ENCODE measurements at regions not wholly inside any gene's neighbourhood (a gene's known extent, or its start where the extent isn't known, plus 50 kb on each side); places are given as distances from the start of the nearest gene placed in this dataset.
"Not testable (repeated sequence)": the region's sequence is repeated elsewhere in the genome, so short reads cannot be mapped to it uniquely, and the experiment has no call there.

DNA sequence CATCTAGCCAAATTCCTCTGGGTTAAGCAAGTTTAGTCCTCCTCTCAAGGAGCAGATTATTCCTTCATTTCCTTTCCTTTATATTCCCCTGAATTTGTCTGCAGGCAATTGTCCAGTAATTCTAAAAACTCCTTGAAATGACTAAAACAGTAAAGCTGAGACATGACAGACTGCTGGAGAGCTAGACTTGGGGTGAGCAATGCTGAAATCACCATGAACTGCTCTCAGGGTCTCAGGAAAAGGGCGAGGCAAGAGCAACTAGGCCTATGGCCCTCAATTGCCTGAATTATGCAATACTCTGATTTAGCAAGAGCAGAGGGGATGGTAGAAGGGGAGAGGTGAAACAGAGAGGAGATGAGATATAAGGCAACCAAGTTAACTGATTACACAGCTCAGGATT is 172.9 kb upstream of the NREP start:
- WGBS, 10 experiments, result 14 to 100% (median 69%) methylated on average over 1 of the region's 1 CpG; no CpG with 5 or more reads in 4 of the 10 experiments
- peak in 5 of 8 experiments; percentile 28 to 79 (median 41) for ATAC-seq (replicated peaks in 6 of 8)
- Histone ChIP-seq H3K27ac (no peak overlapping the region), H3K4me1 (replicated peaks in 1 of 2) (no peaks in the 10 kb centered on the region), H3K4me3 (no peak overlapping the region)
- in situ Hi-C loops (cut with MboI; ENCODE audit: low pct_unique_long_range_greater_than_20kb in 2 of 9, low sequenced_read_pairs in 9 of 9, unreplicated experiment in 9 of 9), result no loop called here

DNA sequence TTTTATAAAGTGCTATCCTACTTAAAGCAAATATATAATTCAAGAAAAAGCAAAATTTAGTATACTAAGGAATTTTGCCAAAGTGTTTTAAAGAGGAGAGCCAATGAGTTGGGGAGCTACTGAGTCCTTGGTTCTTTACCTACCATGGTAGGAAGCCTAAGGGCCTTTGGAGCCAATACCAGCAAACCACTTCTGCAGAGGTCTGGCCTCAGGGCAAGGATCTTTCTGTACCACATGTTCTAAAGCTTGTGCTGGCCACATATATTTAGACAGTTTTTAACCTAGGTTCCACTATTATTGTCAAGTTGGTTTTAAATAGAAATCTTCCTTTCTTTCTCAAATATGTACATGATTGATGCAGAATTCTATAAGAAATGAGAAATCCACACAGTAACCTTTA is 172.3 kb upstream of the NREP start:
- Histone ChIP-seq H3K4me1 (replicated peaks in 1 of 2) (no peaks in the 10 kb centered on the region), H3K27ac (no peak overlapping the region), H3K4me3 (no peak overlapping the region)
- no peak for ATAC-seq (replicated peaks in 6 of 8)
- in situ Hi-C loops (cut with MboI; ENCODE audit: low pct_unique_long_range_greater_than_20kb in 2 of 9, low sequenced_read_pairs in 9 of 9, unreplicated experiment in 9 of 9), result no loop called here

DNA sequence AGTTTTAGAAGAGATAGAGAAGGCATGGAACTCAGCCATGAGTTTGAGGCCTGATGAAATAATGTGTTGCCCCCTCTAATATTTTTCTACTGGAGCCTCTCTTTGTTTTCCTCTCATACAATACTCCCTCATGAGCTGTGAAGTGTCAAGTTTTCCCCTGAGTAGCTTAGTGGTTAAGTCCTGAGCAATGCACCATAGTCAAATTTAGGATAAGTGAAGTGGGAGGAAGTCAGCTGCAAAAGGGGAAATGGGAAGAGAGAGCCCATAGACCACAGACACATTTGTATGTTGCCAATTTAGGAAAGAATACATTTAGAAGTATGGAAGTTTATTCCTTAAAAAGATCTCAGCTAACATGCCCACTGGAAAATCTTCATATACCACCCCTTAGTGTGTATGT is 171.5 kb upstream of the NREP start:
- Histone ChIP-seq H3K27ac (no peak overlapping the region), H3K4me3 (no peak overlapping the region), H3K4me1 (replicated peaks in 1 of 2) (no peaks in the 10 kb centered on the region)
- no peak for ATAC-seq (replicated peaks in 6 of 8)
- in situ Hi-C loops (cut with MboI; ENCODE audit: low pct_unique_long_range_greater_than_20kb in 2 of 9, low sequenced_read_pairs in 9 of 9, unreplicated experiment in 9 of 9), result no loop called here

DNA sequence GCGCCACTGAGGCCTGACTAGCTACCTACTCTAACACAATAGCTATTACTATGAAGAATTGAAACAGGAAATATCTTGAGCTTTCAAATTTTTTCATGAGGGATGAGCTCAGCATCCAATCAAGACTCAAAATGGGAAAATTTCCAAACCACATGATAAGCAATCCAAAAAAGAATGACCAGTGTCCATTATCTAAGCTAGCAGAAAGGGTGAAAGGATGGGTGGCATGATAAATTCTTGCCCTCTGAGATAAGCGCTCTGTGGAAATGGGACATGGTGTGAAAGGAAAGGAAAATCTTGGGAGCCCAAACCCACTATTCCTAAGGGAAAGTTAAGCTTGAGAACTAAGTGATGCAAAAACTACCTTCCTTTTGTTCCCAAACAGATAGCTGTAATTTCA is 170.2 kb upstream of the NREP start:
- in situ Hi-C loops (cut with MboI; ENCODE audit: low pct_unique_long_range_greater_than_20kb in 2 of 9, low sequenced_read_pairs in 9 of 9, unreplicated experiment in 9 of 9), result no loop called here
- no peak for ATAC-seq (replicated peaks in 6 of 8)
- Histone ChIP-seq H3K27ac (no peak overlapping the region), H3K4me1 (replicated peaks in 1 of 2) (no peaks in the 10 kb centered on the region), H3K4me3 (no peak overlapping the region)
- 67 to 100% (median 89%) methylated on average over 1 to 2 of the region's 2 CpGs; no CpG with 5 or more reads in 3 of the 10 experiments for WGBS, 10 experiments

DNA sequence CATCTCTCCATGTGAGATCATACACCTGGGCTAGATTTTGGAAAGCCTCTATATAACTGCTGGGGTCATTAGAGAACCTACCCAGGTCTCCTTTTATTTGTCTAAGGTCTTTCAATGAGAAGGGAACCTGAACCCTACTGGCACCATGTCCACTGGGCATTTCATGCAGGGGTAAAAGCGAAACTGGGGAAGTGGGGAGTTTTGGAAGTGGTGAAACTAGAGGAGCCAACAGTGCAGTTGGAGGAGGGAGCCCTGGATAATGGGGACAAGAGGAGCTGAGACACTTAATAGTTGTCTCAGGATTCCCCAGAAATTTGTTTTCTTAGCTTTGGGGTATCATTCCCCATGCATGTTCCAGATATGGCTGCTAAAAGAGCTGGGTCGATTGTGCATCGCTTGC is 169.0 kb upstream of the NREP start:
- Histone ChIP-seq H3K4me1 (replicated peaks in 1 of 2) (no peaks in the 10 kb centered on the region), H3K4me3 (no peak overlapping the region), H3K27ac (no peak overlapping the region)
- ATAC-seq (replicated peaks in 6 of 8), result no peak
- WGBS, 10 experiments, result 83 to 100% (median 91%) methylated on average over 2 to 3 of the region's 3 CpGs; no CpG with 5 or more reads in 4 of the 10 experiments
- in situ Hi-C loops (cut with MboI; ENCODE audit: low pct_unique_long_range_greater_than_20kb in 2 of 9, low sequenced_read_pairs in 9 of 9, unreplicated experiment in 9 of 9), result no loop called here

DNA sequence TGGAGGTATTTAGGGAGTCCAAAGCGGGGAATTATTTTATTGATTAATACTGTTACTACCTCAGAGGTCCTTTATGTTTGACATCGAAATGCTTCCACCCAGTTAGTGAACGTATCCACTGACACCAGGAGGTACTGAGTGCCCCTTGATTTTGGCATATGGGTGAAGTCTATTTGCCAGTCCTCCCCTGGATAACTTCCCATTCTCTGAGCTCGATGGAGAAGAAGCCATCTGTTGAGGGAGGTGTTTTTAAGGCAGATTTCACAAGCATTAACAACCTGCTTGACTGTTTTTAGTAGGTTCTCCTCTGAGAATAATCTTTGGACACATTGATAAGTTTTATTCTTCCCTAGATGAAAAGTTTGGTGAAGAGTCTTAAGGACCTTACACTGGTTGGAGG is 165.3 kb upstream of the NREP start:
- no peak for ATAC-seq (replicated peaks in 6 of 8)
- no peak overlapping the region for H3K27ac ChIP-seq
- H3K4me1 ChIP-seq (replicated peaks in 1 of 2), result peaks cover 0 to 5% of the 10 kb centered on the region in 2 donors
- H3K4me3 ChIP-seq, result no peak overlapping the region
- WGBS, 10 experiments, result 33 to 100% (median 84%) methylated on average over 1 to 3 of the region's 4 CpGs; no CpG with 5 or more reads in 3 of the 10 experiments
- in situ Hi-C loops (cut with MboI; ENCODE audit: low pct_unique_long_range_greater_than_20kb in 2 of 9, low sequenced_read_pairs in 9 of 9, unreplicated experiment in 9 of 9), result no loop called here

DNA sequence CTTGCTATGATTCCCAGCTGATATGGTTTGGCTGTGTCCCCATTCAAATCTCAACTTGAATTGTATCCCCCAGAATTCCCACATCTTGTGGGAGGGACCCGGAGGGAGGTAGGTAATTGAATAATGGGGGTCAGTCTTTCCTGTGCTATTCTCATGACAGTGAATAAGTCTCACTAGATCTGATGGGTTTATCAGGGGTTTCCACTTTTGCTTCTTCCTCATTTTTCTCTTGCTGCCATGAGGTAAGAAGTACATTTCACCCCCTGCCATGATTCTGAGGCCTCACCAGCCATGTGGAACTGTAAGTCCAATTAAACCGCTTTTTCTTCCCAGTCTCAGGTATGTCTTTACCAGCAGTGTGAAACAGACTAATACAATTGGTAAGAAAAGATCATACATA is 164.7 kb upstream of the NREP start:
- H3K27ac ChIP-seq; in situ Hi-C loops (cut with MboI; ENCODE audit: low pct_unique_long_range_greater_than_20kb in 2 of 9, low sequenced_read_pairs in 9 of 9, unreplicated experiment in 9 of 9); H3K4me1 ChIP-seq (replicated peaks in 1 of 2); H3K4me3 ChIP-seq; ATAC-seq (replicated peaks in 6 of 8): not testable (repeated sequence)
- WGBS, 10 experiments, result 76 to 100% (median 86%) methylated on average over 1 to 2 of the region's 2 CpGs; no CpG with 5 or more reads in 3 of the 10 experiments

DNA sequence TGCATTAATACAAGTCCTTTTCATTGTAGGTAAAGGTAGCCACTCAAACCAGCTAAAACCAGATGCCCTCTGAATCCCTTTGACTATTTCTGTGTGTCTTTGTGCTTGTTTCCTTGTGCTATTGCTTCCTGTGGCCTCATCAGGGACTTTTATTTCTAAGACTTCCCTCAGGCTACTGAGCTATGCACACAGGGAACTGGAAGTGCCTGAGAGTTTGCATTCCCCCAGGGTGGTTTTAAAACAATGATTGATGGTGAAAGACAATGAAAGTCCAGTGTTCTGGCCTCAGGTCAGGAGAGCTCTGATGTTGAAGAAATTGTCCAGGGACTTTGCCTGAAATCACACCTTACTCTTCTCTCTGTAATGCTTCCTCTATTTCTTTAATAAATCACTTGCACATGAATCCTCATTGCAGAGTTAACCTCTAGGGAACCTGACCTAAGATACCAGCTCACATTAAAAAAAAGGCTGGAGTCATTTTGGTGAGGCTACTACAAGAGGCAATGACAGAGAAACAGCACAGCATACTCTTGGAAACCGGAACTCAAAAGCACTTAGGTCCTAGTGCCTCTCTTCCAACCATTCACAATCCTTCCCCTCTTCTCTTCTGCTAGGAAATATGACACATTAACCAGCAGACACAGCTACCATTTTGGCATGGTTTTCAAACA is 158.1 kb upstream of the NREP start:
- in situ Hi-C loops (cut with MboI; ENCODE audit: low pct_unique_long_range_greater_than_20kb in 2 of 9, low sequenced_read_pairs in 9 of 9, unreplicated experiment in 9 of 9), result no loop called here
- H3K27ac ChIP-seq, result peak overlapping the region in 1 of 2 donors; percentile 13
- 0 to 86% (median 71%) methylated on average over 1 of the region's 1 CpG; no CpG with 5 or more reads in 4 of the 10 experiments for WGBS, 10 experiments
- peaks cover 2 to 27% of the 10 kb centered on the region in 2 donors for H3K4me1 ChIP-seq (replicated peaks in 1 of 2)
- peak; percentile 23 to 99 (median 86) for ATAC-seq (replicated peaks in 6 of 8)
- no peak overlapping the region for H3K4me3 ChIP-seq

DNA sequence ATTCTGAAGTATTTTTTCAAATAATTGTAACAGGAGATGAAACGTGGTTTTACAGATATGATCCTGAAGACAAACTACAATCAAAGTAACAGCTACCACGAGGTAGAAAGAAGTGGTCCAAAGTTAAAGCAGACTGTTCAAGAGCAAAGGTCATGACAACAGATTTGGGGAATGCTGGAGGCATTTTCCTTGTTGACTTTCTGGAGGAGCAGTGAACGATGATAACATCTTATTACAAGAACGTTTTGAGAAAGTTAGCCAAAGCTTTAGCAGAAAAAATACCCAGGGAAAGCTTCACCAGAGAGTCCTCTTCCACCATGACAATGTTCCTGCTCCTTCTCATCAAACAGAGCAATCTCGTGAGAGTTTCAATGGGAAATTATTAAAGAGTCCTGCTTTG is 145.4 kb upstream of the NREP start:
- H3K4me3 ChIP-seq, result no peak overlapping the region
- in situ Hi-C loops (cut with MboI; ENCODE audit: low pct_unique_long_range_greater_than_20kb in 2 of 9, low sequenced_read_pairs in 9 of 9, unreplicated experiment in 9 of 9), result no loop called here
- WGBS, 10 experiments, result 39 to 100% (median 71%) methylated on average over 1 to 5 of the region's 5 CpGs
- no peak overlapping the region for H3K27ac ChIP-seq
- peaks cover 0 to 2% of the 10 kb centered on the region in 2 donors for H3K4me1 ChIP-seq (replicated peaks in 1 of 2)
- ATAC-seq (replicated peaks in 6 of 8), result no peak

DNA sequence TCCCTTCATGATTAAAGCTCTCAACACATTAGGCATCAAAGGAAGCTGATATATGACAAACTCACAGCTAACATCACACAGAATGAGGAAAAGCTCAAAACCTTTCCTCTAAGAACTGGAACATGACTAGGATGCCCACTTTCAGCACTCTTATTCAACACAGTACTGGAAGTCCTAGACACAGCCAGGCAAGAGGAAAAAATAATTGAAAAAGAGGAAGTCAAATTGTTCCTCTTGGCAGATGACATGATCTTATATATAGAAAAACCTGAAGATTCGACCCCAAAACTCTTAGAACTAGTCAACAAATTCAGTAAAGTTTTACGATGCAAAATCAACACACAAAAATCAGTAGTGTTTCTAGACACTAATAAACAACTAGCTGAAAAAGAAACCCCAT is 144.3 kb upstream of the NREP start:
- ATAC-seq (replicated peaks in 6 of 8), result peak in 2 of 8 experiments; percentile 25 to 58
- Histone ChIP-seq H3K4me3 (no peak overlapping the region), H3K27ac (no peak overlapping the region), H3K4me1 (replicated peaks in 1 of 2) (peaks cover 0 to 2% of the 10 kb centered on the region in 2 donors)
- WGBS, 10 experiments, result 18 to 100% (median 50%) methylated on average over 1 to 2 of the region's 2 CpGs; no CpG with 5 or more reads in 1 of the 10 experiments
- in situ Hi-C loops (cut with MboI; ENCODE audit: low pct_unique_long_range_greater_than_20kb in 2 of 9, low sequenced_read_pairs in 9 of 9, unreplicated experiment in 9 of 9), result no loop called here

DNA sequence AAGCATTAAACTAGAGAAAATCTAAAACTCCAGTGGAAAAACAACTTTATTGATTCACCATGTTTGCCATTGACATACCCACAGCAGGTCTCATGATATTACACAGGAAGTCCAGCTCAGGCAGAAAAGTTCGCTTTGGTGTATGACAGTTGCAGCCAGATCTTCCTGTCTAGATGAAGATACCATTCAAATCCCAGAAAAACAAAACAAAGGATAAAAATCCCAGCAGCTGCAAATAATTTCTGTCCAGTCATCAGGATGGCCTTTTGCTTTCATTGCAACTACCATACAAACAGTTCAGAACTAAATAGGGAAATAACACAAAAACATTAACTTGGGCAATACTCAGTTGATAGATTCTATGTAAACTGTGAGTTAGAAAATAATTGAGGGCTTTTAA is 136.0 kb upstream of the NREP start:
- WGBS, 10 experiments, result 43 to 100% (median 100%) methylated on average over 1 of the region's 1 CpG; no CpG with 5 or more reads in 4 of the 10 experiments
- Histone ChIP-seq H3K4me1 (replicated peaks in 1 of 2) (no peaks in the 10 kb centered on the region), H3K4me3 (no peak overlapping the region), H3K27ac (no peak overlapping the region)
- in situ Hi-C loops (cut with MboI; ENCODE audit: low pct_unique_long_range_greater_than_20kb in 2 of 9, low sequenced_read_pairs in 9 of 9, unreplicated experiment in 9 of 9), result no loop called here
- no peak for ATAC-seq (replicated peaks in 6 of 8)

DNA sequence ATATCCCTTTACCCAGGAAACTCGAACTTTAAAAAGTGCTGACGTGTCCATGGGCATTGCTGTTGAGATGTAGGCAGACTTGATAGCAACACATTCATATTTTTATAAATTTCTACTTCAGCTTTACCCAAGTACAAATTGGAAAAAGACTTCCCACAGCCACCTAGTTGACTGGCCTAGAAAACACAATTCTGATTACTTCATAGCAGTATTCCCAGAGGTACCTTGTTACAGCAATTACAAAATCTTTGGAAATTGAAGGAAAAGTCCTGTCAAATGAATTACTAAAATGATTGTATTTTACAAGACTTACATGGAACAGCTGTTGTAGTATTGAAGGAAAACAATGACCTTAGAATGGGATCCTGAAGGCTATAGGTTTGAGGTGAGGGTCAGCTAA is 130.7 kb upstream of the NREP start:
- in situ Hi-C loops (cut with MboI; ENCODE audit: low pct_unique_long_range_greater_than_20kb in 2 of 9, low sequenced_read_pairs in 9 of 9, unreplicated experiment in 9 of 9), result no loop called here
- no peak for ATAC-seq (replicated peaks in 6 of 8)
- H3K4me1 ChIP-seq (replicated peaks in 1 of 2), result no peaks in the 10 kb centered on the region
- 9 to 86% (median 62%) methylated on average over 1 to 2 of the region's 2 CpGs; no CpG with 5 or more reads in 4 of the 10 experiments for WGBS, 10 experiments
- H3K27ac ChIP-seq, result no peak overlapping the region
- H3K4me3 ChIP-seq, result no peak overlapping the region

DNA sequence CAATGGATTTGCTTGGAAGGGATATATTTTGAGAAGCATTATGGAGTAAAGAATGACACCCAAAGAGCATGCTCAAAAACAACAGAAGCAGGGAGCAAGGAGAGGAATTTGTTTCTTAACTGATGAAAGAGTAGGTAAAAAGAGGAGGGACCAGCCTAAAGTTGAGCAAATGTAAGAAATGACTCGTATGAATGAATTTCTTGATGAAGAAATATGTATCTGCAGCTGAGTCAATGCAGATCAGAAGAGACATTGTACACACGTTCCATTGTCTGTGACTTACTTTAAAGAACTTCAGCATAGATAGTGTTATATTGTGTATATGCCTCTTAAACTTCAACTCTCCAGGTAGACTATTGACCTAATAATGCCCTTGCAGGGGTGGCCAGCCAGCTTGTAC is 112.7 kb upstream of the NREP start:
- H3K27ac ChIP-seq, result no peak overlapping the region
- 25 to 100% (median 88%) methylated on average over 1 to 2 of the region's 2 CpGs; no CpG with 5 or more reads in 3 of the 10 experiments for WGBS, 10 experiments
- no peaks in the 10 kb centered on the region for H3K4me1 ChIP-seq (replicated peaks in 1 of 2)
- in situ Hi-C loops (cut with MboI; ENCODE audit: low pct_unique_long_range_greater_than_20kb in 2 of 9, low sequenced_read_pairs in 9 of 9, unreplicated experiment in 9 of 9), result loop anchor here in 1 of 9 experiments (25.0 kb wide), 1 partner anchor 268 kb away; no protein-coding TSS in a partner anchor
- no peak for ATAC-seq (replicated peaks in 6 of 8)
- no peak overlapping the region for H3K4me3 ChIP-seq

DNA sequence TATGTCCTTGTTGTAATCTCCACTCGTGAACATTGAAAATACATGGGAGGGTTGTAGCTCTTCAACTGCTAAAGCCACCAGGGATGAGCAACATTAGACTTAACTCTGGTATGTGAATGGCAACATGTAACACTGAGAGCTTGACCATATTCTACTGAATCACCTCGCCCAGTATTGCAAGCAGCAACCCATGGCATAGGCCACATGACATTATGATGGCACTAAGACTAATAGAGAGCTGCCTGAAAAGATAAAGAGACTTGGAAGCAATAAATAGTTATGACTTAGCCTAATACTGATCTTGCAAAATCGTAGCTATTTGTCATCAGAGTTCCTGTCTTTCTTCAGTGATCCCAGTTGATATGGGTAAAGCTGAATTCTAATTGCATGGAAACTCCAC is 108.4 kb upstream of the NREP start:
- WGBS, 10 experiments, result 30 to 73% (median 48%) methylated on average over 1 to 3 of the region's 3 CpGs; no CpG with 5 or more reads in 2 of the 10 experiments
- in situ Hi-C loops (cut with MboI; ENCODE audit: low pct_unique_long_range_greater_than_20kb in 2 of 9, low sequenced_read_pairs in 9 of 9, unreplicated experiment in 9 of 9), result loop anchor here in 1 of 9 experiments (25.0 kb wide), 1 partner anchor 272 kb away; no protein-coding TSS in a partner anchor
- H3K4me3 ChIP-seq, result no peak overlapping the region

More for the DNA sequence above, 108.4 kb upstream of the NREP start:
- H3K27ac ChIP-seq, result no peak overlapping the region
- no peak for ATAC-seq (replicated peaks in 6 of 8)
- no peaks in the 10 kb centered on the region for H3K4me1 ChIP-seq (replicated peaks in 1 of 2)
